Fibroblast of lung (primary cell): ENCODE measurements at regions not wholly inside any gene's neighbourhood (a gene's known extent, or its start where the extent isn't known, plus 50 kb on each side); places are given as distances from the start of the nearest gene placed in this dataset.

Source experiments
- DNase-seq, 2 donors: peaks; one replicate each; pipeline versions ENCODE4 v3.0.0 to v3.0.0-alpha.2; 2010; ENCODE audit warnings: low read depth in 2 of 2
- H2AFZ ChIP-seq: 2 replicates; pipeline ENCODE4 v1.5.1; 2012; ENCODE audit warnings: low read length, control low read depth, inconsistent platforms
- H3K27ac ChIP-seq: 2 replicates; pipeline ENCODE4 v1.5.1; 2011; ENCODE audit warnings: low read length, control low read depth; ENCODE audit not compliant: insufficient read depth
- H3K27me3 ChIP-seq: 2 replicates; pipeline ENCODE4 v1.5.1; 2011; ENCODE audit warnings: mild to moderate bottlenecking, low read length; ENCODE audit not compliant: control insufficient read depth, insufficient read depth
- H3K36me3 ChIP-seq: 2 replicates; pipeline ENCODE4 v1.5.1; 2011; ENCODE audit warnings: low read length; ENCODE audit not compliant: control insufficient read depth, insufficient read depth
- H3K4me1 ChIP-seq: 2 replicates; pipeline ENCODE4 v1.5.1; 2011; ENCODE audit warnings: low read length; ENCODE audit not compliant: control insufficient read depth, insufficient read depth; ENCODE audit errors: extremely low read depth
- H3K4me2 ChIP-seq: 2 replicates; pipeline ENCODE4 v1.5.1; 2011; ENCODE audit warnings: low read length, control low read depth; ENCODE audit not compliant: insufficient read depth; ENCODE audit errors: extremely low read depth
- H3K4me3 ChIP-seq, 4 experiments: fragments of 200-600 bp in 1 of 4; sonication (generic) in 1 of 4; replicated peaks in 1 of 4; 2 replicates each; pipeline ENCODE4 v1.5.1; 2011 to 2016; ENCODE audit warnings: low read length in 4 of 4, low read depth in 3 of 4, mild to moderate bottlenecking in 3 of 4, control low read depth in 2 of 4, inconsistent platforms in 1 of 4, mixed read lengths in 1 of 4; ENCODE audit not compliant: insufficient read depth in 1 of 4; ENCODE audit errors: control extremely low read depth in 1 of 4
- H3K79me2 ChIP-seq: 2 replicates; pipeline ENCODE4 v1.5.1; 2012; ENCODE audit warnings: mild to moderate bottlenecking, low read length, inconsistent platforms; ENCODE audit not compliant: control insufficient read depth, insufficient read depth
- H3K9ac ChIP-seq: 2 replicates; pipeline ENCODE4 v1.5.1; 2011; ENCODE audit warnings: mild to moderate bottlenecking, low read length, control low read depth; ENCODE audit not compliant: insufficient read depth
- H3K9me3 ChIP-seq: 2 replicates; pipeline ENCODE4 v1.5.1; 2012; ENCODE audit warnings: low read depth, low read length; ENCODE audit not compliant: control insufficient read depth, insufficient read depth
- H4K20me1 ChIP-seq: 2 replicates; pipeline ENCODE4 v1.5.1; 2011; ENCODE audit warnings: low read length; ENCODE audit not compliant: control insufficient read depth, insufficient read depth; ENCODE audit errors: extremely low read depth
- EZH2 ChIP-seq: IDR thresholded peaks from 2 replicates; pipeline ENCODE4 v1.5.1; 2012; ENCODE audit warnings: low read length, control low read depth, mild to moderate bottlenecking; ENCODE audit errors: missing control alignments
- TF ChIP-seq, protein P1 (sequence below), 2 donors: IDR thresholded peaks in 1 of 2; conservative IDR thresholded peaks in 1 of 2; 1 replicate in 1 of 2; 2 replicates in 1 of 2; pipeline ENCODE4 v1.5.1; 2011 to 2012; ENCODE audit warnings: low read length in 2 of 2, control low read depth in 1 of 2, inconsistent platforms in 1 of 2, low read depth in 1 of 2, mild to moderate bottlenecking in 1 of 2

- TF ChIP-seq, protein P1, sequence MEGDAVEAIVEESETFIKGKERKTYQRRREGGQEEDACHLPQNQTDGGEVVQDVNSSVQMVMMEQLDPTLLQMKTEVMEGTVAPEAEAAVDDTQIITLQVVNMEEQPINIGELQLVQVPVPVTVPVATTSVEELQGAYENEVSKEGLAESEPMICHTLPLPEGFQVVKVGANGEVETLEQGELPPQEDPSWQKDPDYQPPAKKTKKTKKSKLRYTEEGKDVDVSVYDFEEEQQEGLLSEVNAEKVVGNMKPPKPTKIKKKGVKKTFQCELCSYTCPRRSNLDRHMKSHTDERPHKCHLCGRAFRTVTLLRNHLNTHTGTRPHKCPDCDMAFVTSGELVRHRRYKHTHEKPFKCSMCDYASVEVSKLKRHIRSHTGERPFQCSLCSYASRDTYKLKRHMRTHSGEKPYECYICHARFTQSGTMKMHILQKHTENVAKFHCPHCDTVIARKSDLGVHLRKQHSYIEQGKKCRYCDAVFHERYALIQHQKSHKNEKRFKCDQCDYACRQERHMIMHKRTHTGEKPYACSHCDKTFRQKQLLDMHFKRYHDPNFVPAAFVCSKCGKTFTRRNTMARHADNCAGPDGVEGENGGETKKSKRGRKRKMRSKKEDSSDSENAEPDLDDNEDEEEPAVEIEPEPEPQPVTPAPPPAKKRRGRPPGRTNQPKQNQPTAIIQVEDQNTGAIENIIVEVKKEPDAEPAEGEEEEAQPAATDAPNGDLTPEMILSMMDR (conservative IDR thresholded peaks at IDR 0.05 in 1 of 2, IDR thresholded peaks at IDR 0.05 in 1 of 2; ENCODE audit: low read depth in 1 of 2, low read length in 2 of 2) = no peak
- no peak for TF ChIP-seq EZH2
- Histone ChIP-seq H3K9ac (no peak overlapping the region), H3K4me1 (no peaks in the 10 kb centered on the region), H3K79me2 (no peaks in the 10 kb centered on the region), H2AFZ (no peak overlapping the region), H3K9me3 (no peaks in the 10 kb centered on the region), H3K36me3 (no peaks in the 10 kb centered on the region), H3K4me3 (no peak overlapping the region), H4K20me1 (no peaks in the 10 kb centered on the region), H3K27me3 (no peaks in the 10 kb centered on the region), H3K27ac (no peak overlapping the region), H3K4me2 (no peak overlapping the region)
- no peak for DNase-seq
Measured at GRCh38 chr1:166322470-166322869, 155.7 kb upstream of the FAM78B start.

DNA sequence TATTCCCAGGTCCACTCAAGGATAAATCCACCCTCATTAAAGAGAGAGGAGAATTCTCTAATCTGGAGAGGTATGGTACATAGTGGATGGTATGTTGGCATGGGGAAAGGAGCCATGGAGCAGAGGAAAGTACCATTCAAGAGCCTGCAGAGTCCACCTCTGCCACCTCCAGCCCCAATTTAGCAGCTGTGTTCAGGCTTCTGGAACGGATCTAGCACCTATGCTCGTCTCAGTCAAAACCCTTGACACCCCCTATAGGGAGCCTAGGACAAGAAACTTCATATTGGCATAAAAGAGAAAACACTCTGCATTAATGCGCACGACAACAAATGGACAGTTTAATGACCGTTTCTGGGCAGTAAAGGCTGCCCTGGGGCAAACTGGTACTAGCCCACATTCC is 161.1 kb upstream of the FAM78B start:
- no peak for DNase-seq
- H4K20me1 ChIP-seq = no peaks in the 10 kb centered on the region
- no peaks in the 10 kb centered on the region for H3K9me3 ChIP-seq
- no peak overlapping the region for H3K27ac ChIP-seq
- no peak overlapping the region for H2AFZ ChIP-seq
- H3K36me3 ChIP-seq = no peaks in the 10 kb centered on the region
- no peaks in the 10 kb centered on the region for H3K79me2 ChIP-seq
- H3K27me3 ChIP-seq = no peaks in the 10 kb centered on the region
- H3K4me2 ChIP-seq = no peak overlapping the region
- H3K9ac ChIP-seq = no peak overlapping the region
- H3K4me3 ChIP-seq = no peak overlapping the region
- no peaks in the 10 kb centered on the region for H3K4me1 ChIP-seq
- no peak for TF ChIP-seq EZH2
- TF ChIP-seq, protein P1 (conservative IDR thresholded peaks at IDR 0.05 in 1 of 2, IDR thresholded peaks at IDR 0.05 in 1 of 2; ENCODE audit: low read depth in 1 of 2, low read length in 2 of 2) = no peak

GRCh38 chr1:166328956-166329355 is 162.2 kb upstream of the FAM78B start:
- H3K27ac ChIP-seq = no peak overlapping the region
- H3K9ac ChIP-seq = no peak overlapping the region
- TF ChIP-seq EZH2 = no peak
- TF ChIP-seq, protein P1 (conservative IDR thresholded peaks at IDR 0.05 in 1 of 2, IDR thresholded peaks at IDR 0.05 in 1 of 2; ENCODE audit: low read depth in 1 of 2, low read length in 2 of 2) = no peak
- H3K9me3 ChIP-seq = no peaks in the 10 kb centered on the region
- H2AFZ ChIP-seq = no peak overlapping the region
- H3K4me1 ChIP-seq = no peaks in the 10 kb centered on the region
- no peak overlapping the region for H3K4me2 ChIP-seq
- no peaks in the 10 kb centered on the region for H3K79me2 ChIP-seq
- no peak overlapping the region for H3K4me3 ChIP-seq
- H4K20me1 ChIP-seq = no peaks in the 10 kb centered on the region
- no peak for DNase-seq
- no peaks in the 10 kb centered on the region for H3K36me3 ChIP-seq
- H3K27me3 ChIP-seq = no peaks in the 10 kb centered on the region
